ENCODE measurements at regions not wholly inside any gene's neighbourhood (a gene's known extent, or its start where the extent isn't known, plus 50 kb on each side); places are given as distances from the start of the nearest gene placed in this dataset.

- FAIRE-seq (no peak), DNase-seq (ENCODE audit: low spot score in 2 of 2) (no peak)
Observed at GRCh38 chr10:111703986-111704385, 479.6 kb downstream of the GPAM start.

- no peak for FAIRE-seq
- no peak for DNase-seq (ENCODE audit: low spot score in 2 of 2)
Observed at GRCh38 chr10:111705021-111705420, 478.5 kb downstream of the GPAM start.

GRCh38 chr10:111706331-111706730 is 477.2 kb downstream of the GPAM start:
- no peak for DNase-seq (ENCODE audit: low spot score in 2 of 2)
- no peak for FAIRE-seq

DNA sequence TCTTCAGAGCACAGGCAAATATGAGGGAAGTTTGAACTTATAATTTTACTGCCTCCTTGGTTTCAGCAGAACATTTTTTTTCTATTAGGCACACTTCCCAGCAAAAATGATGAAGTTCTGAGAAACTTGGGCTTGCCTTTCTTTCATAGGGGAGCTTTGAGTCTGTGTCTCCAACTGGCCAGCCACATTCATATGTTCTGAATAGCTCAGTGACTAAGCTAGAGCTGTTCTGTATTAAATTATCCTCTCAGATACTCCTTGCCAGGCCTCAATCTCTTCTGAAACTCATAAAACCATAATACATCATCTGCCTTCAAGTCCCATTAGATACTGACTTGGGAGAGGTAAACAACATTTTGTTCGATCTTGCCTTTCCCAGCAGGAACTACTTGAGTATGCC is 476.5 kb downstream of the GPAM start:
- DNase-seq (ENCODE audit: low spot score in 2 of 2): no peak
- no peak for FAIRE-seq

GRCh38 chr10:111709603-111710002 is 474.0 kb downstream of the GPAM start:
- no peak for DNase-seq (ENCODE audit: low spot score in 2 of 2)
- no peak for FAIRE-seq

GRCh38 chr10:111716032-111716431 is 467.5 kb downstream of the GPAM start:
- no peak for FAIRE-seq
- DNase-seq (ENCODE audit: low spot score in 2 of 2): no peak

DNA sequence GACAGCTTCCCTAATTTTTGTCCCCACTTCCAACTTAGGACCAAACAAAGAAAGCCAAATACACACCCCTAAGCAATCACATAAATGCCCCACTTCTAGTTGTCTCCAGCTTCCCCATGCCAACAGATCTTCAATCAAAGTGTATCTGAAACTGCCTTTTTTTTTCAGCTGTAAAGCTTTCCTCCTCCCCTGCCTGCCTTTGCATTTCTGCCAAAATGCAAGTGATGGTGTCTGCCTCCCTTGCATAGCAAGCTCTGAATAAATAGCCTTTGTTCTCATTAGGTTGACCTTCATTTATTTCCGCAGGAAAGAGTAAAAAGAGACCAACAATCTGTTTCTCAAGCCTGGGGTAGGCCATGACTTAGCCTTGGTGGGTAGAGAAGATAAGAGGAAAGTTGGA is 459.4 kb downstream of the GPAM start:
- FAIRE-seq: no peak
- DNase-seq (ENCODE audit: low spot score in 2 of 2): no peak

DNA sequence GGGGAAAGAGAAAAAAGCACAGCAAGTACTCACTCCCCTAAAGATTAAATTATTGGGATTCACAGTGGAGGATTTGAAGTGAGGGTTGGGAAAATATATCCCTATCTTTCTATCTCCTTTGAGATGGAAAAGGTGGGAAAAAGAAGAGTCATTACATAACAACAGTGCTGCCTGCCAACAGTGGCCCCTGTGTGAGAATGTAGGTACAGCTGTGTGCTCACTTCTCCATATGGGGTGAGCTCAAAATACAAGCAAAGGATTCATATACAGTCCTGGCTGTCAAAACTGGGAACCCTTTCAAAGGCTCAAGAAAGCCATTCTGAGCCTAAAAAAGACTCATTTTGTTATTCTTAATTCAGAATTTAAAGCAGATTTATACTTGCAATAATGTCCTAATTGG is 458.5 kb downstream of the GPAM start:
- DNase-seq (ENCODE audit: low spot score in 2 of 2): no peak
- FAIRE-seq: no peak

- no peak for DNase-seq (ENCODE audit: low spot score in 2 of 2)
- no peak for FAIRE-seq
Observed at GRCh38 chr10:111732166-111732785, 451.3 kb downstream of the GPAM start.

DNA sequence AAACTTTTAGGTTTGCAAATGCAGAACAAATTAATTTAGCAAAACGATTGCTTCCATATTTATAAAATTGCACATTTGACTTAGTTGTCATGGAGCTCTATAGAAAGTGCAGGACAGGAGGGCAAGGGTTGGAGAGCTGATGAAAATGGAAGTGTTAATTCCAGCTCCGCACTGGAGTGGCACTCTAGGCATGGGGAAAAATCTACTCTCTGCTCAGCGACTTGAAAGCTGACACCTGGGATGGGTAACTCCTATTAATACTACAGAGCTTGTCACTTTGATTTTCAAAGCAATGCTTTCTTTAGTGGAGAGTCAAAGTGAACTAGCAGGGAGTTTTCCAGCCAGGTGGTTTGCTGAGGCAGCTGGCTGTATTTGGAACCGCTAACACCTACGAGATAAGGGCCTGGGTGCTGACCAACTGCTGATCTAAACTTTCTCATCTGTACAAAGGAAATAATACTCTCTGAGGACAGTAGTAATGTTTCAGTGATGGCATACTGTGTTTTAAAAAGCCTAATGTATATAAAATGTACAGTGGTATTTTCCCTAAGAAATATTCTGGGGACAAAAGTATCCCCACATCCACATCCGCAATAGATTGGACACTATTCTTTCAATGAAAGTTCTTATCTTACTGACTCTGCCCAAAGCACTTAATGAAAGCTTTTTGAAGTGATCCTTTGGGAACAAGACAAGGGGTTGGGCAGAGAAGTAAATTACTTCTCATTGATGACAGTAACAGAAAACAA is 444.3 kb downstream of the GPAM start:
- FAIRE-seq: no peak
- DNase-seq (ENCODE audit: low spot score in 2 of 2): no peak

DNA sequence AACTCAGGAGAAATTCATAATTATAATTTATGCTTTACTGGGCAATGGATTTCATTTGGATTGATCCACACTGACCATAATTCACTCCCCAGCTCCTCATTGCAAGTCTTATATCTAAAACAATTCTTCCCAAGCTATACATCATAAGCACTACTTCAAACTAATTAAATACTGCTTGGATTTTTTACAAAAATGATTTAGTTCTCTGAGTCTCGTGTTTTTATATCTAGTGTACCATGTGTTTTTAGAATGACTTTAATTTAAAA is 443.8 kb downstream of the GPAM start:
- DNase-seq (ENCODE audit: low spot score in 2 of 2) (no peak), FAIRE-seq (no peak)

DNA sequence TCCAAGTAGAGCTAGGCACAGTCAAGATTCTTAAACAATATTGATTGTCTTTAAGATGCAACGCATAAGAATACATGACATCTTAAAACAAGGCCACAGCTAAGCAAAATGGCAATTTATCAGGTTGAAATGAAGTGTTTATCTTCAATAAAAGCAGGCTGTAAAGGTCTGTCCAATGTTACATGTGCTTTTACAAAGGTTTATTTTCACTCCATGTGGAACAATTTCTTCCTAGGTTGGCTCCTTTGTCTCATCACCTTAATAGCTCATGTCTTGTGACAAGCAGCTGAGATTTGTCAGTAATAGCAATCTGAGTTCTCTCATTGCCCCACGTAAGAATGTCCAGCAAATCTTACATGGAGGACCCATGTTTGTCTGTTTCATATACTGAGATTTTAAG is 437.6 kb downstream of the GPAM start:
- DNase-seq (ENCODE audit: low spot score in 2 of 2) (no peak), FAIRE-seq (no peak)

GRCh38 chr10:111747751-111748150 is 435.8 kb downstream of the GPAM start:
- DNase-seq (ENCODE audit: low spot score in 2 of 2): no peak
- FAIRE-seq: no peak

DNA sequence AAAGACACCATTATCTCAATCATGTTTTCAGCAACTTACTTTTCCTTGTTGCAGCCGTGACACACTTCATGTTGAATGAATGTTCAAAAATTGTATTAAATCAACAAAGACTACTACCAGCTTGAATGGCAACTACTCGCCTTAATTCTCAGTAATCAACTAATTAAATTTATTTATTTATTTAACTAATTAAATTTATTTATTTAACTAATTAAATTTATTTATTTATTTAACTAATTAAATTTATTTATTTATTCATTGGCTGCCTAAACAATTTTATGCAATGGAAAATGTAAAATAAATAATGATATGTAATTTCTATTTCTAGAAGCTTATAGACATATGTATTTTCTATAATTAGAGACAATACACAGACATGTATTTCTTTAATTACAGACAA is 435.4 kb downstream of the GPAM start:
- DNase-seq (ENCODE audit: low spot score in 2 of 2): no peak
- FAIRE-seq: peak; percentile 98

- DNase-seq (ENCODE audit: low spot score in 2 of 2) (no peak), FAIRE-seq (no peak)
Observed at GRCh38 chr10:111750165-111750849, 433.3 kb downstream of the GPAM start.

GRCh38 chr10:111756217-111757061 is 427.1 kb downstream of the GPAM start:
- no peak for FAIRE-seq

DNA sequence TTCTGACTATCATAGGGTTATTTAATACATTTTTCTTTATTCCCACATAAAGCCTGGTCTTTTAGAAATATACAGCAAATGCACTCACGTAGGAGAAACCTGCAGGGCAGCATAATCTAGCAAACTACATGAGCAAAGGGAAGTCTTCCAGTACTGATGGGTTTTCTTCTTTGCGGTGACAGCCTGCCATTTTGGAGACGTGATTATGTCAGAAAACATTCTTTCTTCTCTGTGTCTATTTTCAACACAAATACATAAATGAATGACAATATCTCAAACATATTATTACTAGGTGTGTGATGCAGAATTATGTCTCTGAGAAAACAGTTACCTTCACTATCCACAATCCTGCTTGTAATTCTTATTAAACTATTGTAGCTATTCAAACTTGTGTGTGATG is 425.0 kb downstream of the GPAM start:
- no peak for FAIRE-seq

More at GRCh38 chr10:111756217-111757061, 427.1 kb downstream of the GPAM start:
- no peak for DNase-seq (ENCODE audit: low spot score in 2 of 2)

DNA sequence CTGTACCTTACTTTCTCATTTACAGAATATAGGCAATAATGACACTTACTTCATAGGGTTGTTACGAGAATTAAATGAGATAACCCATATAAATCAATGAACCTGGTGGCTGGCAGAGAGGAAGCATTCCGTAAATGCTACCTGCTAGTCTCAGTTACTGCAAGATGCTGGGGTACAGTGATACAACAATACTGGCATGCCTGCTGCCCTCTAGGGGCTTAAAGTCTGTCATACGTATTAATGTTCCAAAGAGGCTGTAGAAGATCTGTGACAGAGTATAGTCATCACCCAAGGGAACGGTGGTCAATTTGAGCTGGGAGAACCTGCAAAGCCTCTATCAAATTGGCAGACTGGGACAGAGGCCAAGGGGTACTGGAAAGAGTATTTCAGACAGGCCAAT is 421.5 kb downstream of the GPAM start:
- FAIRE-seq (no peak), DNase-seq (ENCODE audit: low spot score in 2 of 2) (no peak)

More for the DNA sequence above, 425.0 kb downstream of the GPAM start:
- no peak for DNase-seq (ENCODE audit: low spot score in 2 of 2)

DNA sequence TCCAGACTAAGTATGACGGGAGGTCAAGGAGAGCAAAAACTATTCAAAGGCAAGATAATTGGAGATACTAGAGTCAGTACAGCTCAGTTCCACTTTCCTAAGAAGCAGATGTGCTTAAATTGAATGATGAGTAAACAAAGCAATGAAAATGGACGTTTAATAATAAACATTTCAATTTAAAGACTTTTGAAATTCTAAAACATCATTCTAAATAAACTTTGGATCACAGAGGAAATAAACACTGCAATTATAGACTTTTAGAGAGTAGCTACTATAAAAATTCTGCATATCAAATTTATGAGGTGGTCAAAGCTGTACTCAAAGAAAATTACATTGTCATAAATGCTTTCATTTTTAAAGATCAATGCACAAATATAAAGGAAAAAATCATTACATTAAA is 418.3 kb downstream of the GPAM start:
- DNase-seq (ENCODE audit: low spot score in 2 of 2) (no peak), FAIRE-seq (no peak)

DNA sequence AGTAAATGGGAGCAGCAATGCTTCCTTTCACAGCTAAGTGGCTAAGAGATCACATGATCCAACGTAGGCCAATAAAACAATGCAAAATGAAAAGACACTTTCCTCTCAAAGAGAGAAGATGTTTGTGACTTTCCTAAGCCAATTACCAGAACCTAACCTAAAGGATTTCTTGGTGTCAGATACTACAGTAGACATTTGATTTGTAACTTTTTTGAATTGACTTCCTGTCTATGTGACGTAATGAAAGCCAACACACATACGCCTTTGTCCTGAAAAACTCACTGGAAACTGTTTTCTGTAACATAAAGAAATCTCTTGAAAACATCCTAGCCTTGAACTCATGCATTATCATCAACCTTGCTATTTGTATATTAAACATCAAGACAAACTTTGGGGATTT is 417.1 kb downstream of the GPAM start:
- DNase-seq (ENCODE audit: low spot score in 2 of 2) (no peak), FAIRE-seq (no peak)

GRCh38 chr10:111767661-111768060 is 415.9 kb downstream of the GPAM start:
- FAIRE-seq (no peak), DNase-seq (ENCODE audit: low spot score in 2 of 2) (no peak)

Measured in frontal cortex (tissue), 3 donors.